ENCODE measurements at regions not wholly inside any gene's neighbourhood (a gene's known extent, or its start where the extent isn't known, plus 50 kb on each side); places are given as distances from the start of the nearest gene placed in this dataset.

GRCh38 chr15:97736748-97737147, 223.8 kb upstream of the ARRDC4 start:
- no peak for DNase-seq

- DNase-seq = peak; percentile 3
Measured at GRCh38 chr15:97745481-97746071, 214.9 kb upstream of the ARRDC4 start.

- no peak for DNase-seq
Measured at GRCh38 chr15:97747342-97747741, 213.2 kb upstream of the ARRDC4 start.

- no peak for DNase-seq
Measured at GRCh38 chr15:97748576-97748975, 211.9 kb upstream of the ARRDC4 start.

- no peak for DNase-seq
Measured at GRCh38 chr15:97750060-97750459, 210.4 kb upstream of the ARRDC4 start.

GRCh38 chr15:97755726-97756125, 204.8 kb upstream of the ARRDC4 start:
- DNase-seq = no peak

- DNase-seq = no peak
Measured at GRCh38 chr15:97759363-97759762, 201.1 kb upstream of the ARRDC4 start.

- DNase-seq = no peak
Measured at GRCh38 chr15:97761110-97761509, 199.4 kb upstream of the ARRDC4 start.

- DNase-seq = no peak
Measured at GRCh38 chr15:97783240-97783639, 177.3 kb upstream of the ARRDC4 start.

GRCh38 chr15:97786741-97787140, 173.8 kb upstream of the ARRDC4 start:
- DNase-seq = no peak

- no peak for DNase-seq
Measured at GRCh38 chr15:97790180-97790579, 170.3 kb upstream of the ARRDC4 start.

GRCh38 chr15:97791824-97792792, 168.4 kb upstream of the ARRDC4 start:
- DNase-seq = no peak

- DNase-seq = no peak
Measured at GRCh38 chr15:97804950-97805349, 155.6 kb upstream of the ARRDC4 start.

GRCh38 chr15:97806766-97807165, 153.7 kb upstream of the ARRDC4 start:
- no peak for DNase-seq

GRCh38 chr15:97815835-97816234, 144.7 kb upstream of the ARRDC4 start:
- no peak for DNase-seq

- DNase-seq = no peak
Measured at GRCh38 chr15:97817276-97817890, 143.1 kb upstream of the ARRDC4 start.

GRCh38 chr15:97836003-97836402, 124.5 kb upstream of the ARRDC4 start:
- DNase-seq = no peak

- DNase-seq = no peak
Measured at GRCh38 chr15:97837896-97838295, 122.6 kb upstream of the ARRDC4 start.

GRCh38 chr15:97838606-97839210, 121.8 kb upstream of the ARRDC4 start:
- no peak for DNase-seq

GRCh38 chr15:97840501-97840900, 120.0 kb upstream of the ARRDC4 start:
- no peak for DNase-seq

- DNase-seq = no peak
Measured at GRCh38 chr15:97841558-97841957, 118.9 kb upstream of the ARRDC4 start.

- DNase-seq = no peak
Measured at GRCh38 chr15:97849183-97849582, 111.3 kb upstream of the ARRDC4 start.

- no peak for DNase-seq
Measured at GRCh38 chr15:97858296-97858695, 102.2 kb upstream of the ARRDC4 start.

All from DMS 273 treated with DMSO at 0.1 percent for 48 hours (cell line).